Hepatocyte (in vitro differentiated cells): ENCODE measurements at regions not wholly inside any gene's neighbourhood (a gene's known extent, or its start where the extent isn't known, plus 50 kb on each side); places are given as distances from the start of the nearest gene placed in this dataset.

Source experiments
- EZH2 ChIP-seq: fragments of 200-600 bp; sonication (generic); IDR thresholded peaks from 2 replicates; pipeline ENCODE4 v1.6.1; 2016; ENCODE audit warnings: antibody characterized with exemption, mild to moderate bottlenecking, borderline replicate concordance
- EZH2phosphoT487 ChIP-seq: fragments of 200-600 bp; sonication (generic); IDR thresholded peaks from one replicate; pipeline ENCODE4 v1.6.1; 2018; ENCODE audit warnings: antibody characterized with exemption, mild to moderate bottlenecking, low read depth, moderate library complexity; ENCODE audit not compliant: unreplicated experiment, severe bottlenecking
- TF ChIP-seq, protein P1 (sequence below): fragments of 200-600 bp; sonication (generic); IDR thresholded peaks from 2 replicates; pipeline ENCODE4 v1.5.1; 2016; ENCODE audit warnings: antibody characterized with exemption, mild to moderate bottlenecking; ENCODE audit not compliant: poor library complexity

DNA sequence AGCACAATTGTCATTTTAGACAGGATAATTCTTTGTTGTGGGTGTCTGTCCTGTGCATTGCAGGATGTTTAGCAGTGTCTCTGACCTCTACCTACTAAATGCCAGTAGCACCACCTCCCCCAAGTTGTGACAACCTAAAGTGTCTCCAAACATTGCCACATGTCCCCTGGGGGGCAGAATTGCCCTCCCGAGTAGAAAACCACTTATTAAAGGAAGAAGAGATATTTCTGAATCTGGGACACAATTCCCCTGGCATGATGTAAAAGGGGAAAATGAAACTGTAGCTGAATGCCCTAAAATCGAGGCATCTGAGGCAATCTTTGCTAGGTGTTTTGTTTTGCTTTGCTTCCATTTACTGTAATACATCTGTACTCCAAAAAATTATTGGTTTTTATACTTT is 116.8 kb upstream of the NAP1L1 start:
- TF ChIP-seq, protein P1, sequence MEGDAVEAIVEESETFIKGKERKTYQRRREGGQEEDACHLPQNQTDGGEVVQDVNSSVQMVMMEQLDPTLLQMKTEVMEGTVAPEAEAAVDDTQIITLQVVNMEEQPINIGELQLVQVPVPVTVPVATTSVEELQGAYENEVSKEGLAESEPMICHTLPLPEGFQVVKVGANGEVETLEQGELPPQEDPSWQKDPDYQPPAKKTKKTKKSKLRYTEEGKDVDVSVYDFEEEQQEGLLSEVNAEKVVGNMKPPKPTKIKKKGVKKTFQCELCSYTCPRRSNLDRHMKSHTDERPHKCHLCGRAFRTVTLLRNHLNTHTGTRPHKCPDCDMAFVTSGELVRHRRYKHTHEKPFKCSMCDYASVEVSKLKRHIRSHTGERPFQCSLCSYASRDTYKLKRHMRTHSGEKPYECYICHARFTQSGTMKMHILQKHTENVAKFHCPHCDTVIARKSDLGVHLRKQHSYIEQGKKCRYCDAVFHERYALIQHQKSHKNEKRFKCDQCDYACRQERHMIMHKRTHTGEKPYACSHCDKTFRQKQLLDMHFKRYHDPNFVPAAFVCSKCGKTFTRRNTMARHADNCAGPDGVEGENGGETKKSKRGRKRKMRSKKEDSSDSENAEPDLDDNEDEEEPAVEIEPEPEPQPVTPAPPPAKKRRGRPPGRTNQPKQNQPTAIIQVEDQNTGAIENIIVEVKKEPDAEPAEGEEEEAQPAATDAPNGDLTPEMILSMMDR = no peak
- TF ChIP-seq EZH2phosphoT487 (no peak), EZH2 (no peak)
